A549 (cell line): ENCODE measurements at regions not wholly inside any gene's neighbourhood (a gene's known extent, or its start where the extent isn't known, plus 50 kb on each side); places are given as distances from the start of the nearest gene placed in this dataset.

Experiments
- CTCF ChIP-seq: fragments of >200 bp; sonication (Bioruptor Twin); formaldehyde crosslinking; IDR thresholded peaks from 3 replicates; pipeline ENCODE4 v1.5.1; 2016
- E2F6 ChIP-seq: IDR thresholded peaks from 2 replicates; pipeline ENCODE4 v1.6.1; 2012; ENCODE audit warnings: low read depth, borderline replicate concordance
- ELK1 ChIP-seq: fragments of 150-350 bp; IDR thresholded peaks from 2 replicates; pipeline ENCODE4 v1.6.1; 2014; ENCODE audit warnings: low read depth, mild to moderate bottlenecking, low read length
- EP300 ChIP-seq, 2 experiments: fragments of >200 bp; sonication (Bioruptor Twin); formaldehyde crosslinking; IDR thresholded peaks; 2 replicates in 1 of 2; 3 replicates in 1 of 2; pipeline ENCODE4 v1.6.1; 2016 to 2017
- HMGXB4 ChIP-seq: fragments of 250-450 bp; sonication (Bioruptor Pico); IDR thresholded peaks from 2 replicates; pipeline ENCODE4 v1.5.0; 2021; ENCODE audit warnings: mild to moderate bottlenecking, moderate library complexity, borderline replicate concordance
- HOXA7 ChIP-seq: fragments of 250-450 bp; sonication (Bioruptor Pico); IDR thresholded peaks from 2 replicates; pipeline ENCODE4 v1.5.0; 2020; ENCODE audit warnings: mild to moderate bottlenecking, moderate library complexity
- HOXB13 ChIP-seq: fragments of 250-450 bp; sonication (Bioruptor Pico); IDR thresholded peaks from 2 replicates; pipeline ENCODE4 v1.5.0; 2020; ENCODE audit warnings: low read depth, mild to moderate bottlenecking, moderate library complexity
- NFE2L2 ChIP-seq: fragments of 150-350 bp; conservative IDR thresholded peaks from 2 replicates; pipeline ENCODE4 v1.6.1; 2014; ENCODE audit warnings: low read length
- NR3C1 ChIP-seq: fragments of >200 bp; sonication (Bioruptor Twin); formaldehyde crosslinking; IDR thresholded peaks from 3 replicates; pipeline ENCODE4 v1.6.1; 2017
- PHF8 ChIP-seq: fragments of 200-600 bp; sonication (generic); IDR thresholded peaks from 2 replicates; pipeline ENCODE4 v1.6.1; 2016; ENCODE audit warnings: low read depth, mild to moderate bottlenecking, antibody characterized with exemption, moderate library complexity, borderline replicate concordance
- POLR2A ChIP-seq: IDR thresholded peaks from 2 replicates; pipeline ENCODE4 v1.6.1; 2012; ENCODE audit warnings: mild to moderate bottlenecking, low read length
- REST ChIP-seq: fragments of 200-600 bp; sonication (generic); IDR thresholded peaks from 2 replicates; pipeline ENCODE4 v1.6.1; 2016; ENCODE audit warnings: antibody characterized with exemption, mild to moderate bottlenecking, moderate library complexity
- SMC3 ChIP-seq: fragments of >200 bp; sonication (Bioruptor Twin); formaldehyde crosslinking; IDR thresholded peaks from 3 replicates; pipeline ENCODE4 v1.6.1; 2018; ENCODE audit warnings: inconsistent platforms

- TF ChIP-seq E2F6, result no peak
- no peak for TF ChIP-seq NR3C1
- TF ChIP-seq CTCF, result no peak
- TF ChIP-seq HMGXB4 (CRISPR knock-in tag), result no peak
- no peak for TF ChIP-seq SMC3
- no peak for TF ChIP-seq HOXA7 (CRISPR knock-in tag)
- no peak for TF ChIP-seq NFE2L2
- TF ChIP-seq REST, result no peak
- TF ChIP-seq HOXB13, result no peak
- no peak for TF ChIP-seq ELK1
- TF ChIP-seq POLR2A, result no peak
- no peak for TF ChIP-seq PHF8
- no peak for TF ChIP-seq EP300 (IDR thresholded peaks at IDR 0.05)
These were observed 175.8 kb upstream of the TMEM132C start for GRCh38 chr12:128091101-128091720.
